ENCODE measurements at regions not wholly inside any gene's neighbourhood (a gene's known extent, or its start where the extent isn't known, plus 50 kb on each side); places are given as distances from the start of the nearest gene placed in this dataset.

- no peaks in the 10 kb centered on the region for H3K4me1 ChIP-seq
- TF ChIP-seq EP300 (IDR thresholded peaks at IDR 0.05): no peak
- TF ChIP-seq, protein P1, sequence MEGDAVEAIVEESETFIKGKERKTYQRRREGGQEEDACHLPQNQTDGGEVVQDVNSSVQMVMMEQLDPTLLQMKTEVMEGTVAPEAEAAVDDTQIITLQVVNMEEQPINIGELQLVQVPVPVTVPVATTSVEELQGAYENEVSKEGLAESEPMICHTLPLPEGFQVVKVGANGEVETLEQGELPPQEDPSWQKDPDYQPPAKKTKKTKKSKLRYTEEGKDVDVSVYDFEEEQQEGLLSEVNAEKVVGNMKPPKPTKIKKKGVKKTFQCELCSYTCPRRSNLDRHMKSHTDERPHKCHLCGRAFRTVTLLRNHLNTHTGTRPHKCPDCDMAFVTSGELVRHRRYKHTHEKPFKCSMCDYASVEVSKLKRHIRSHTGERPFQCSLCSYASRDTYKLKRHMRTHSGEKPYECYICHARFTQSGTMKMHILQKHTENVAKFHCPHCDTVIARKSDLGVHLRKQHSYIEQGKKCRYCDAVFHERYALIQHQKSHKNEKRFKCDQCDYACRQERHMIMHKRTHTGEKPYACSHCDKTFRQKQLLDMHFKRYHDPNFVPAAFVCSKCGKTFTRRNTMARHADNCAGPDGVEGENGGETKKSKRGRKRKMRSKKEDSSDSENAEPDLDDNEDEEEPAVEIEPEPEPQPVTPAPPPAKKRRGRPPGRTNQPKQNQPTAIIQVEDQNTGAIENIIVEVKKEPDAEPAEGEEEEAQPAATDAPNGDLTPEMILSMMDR (IDR thresholded peaks at IDR 0.05): no peak
Observed at GRCh38 chr7:46881507-46882127, 700.3 kb downstream of the TNS3 start.

GRCh38 chr7:46880508-46881196, 701.3 kb downstream of the TNS3 start:
- Histone ChIP-seq H3K27me3 (no peaks in the 10 kb centered on the region), H3K4me3 (no peak overlapping the region), H3K36me3 (no peaks in the 10 kb centered on the region), H3K4me1 (no peaks in the 10 kb centered on the region), H3K9me3 (no peaks in the 10 kb centered on the region), H3K27ac (no peak overlapping the region)
- no peak for DNase-seq (ENCODE audit: low spot score in 2 of 2)
- TF ChIP-seq POLR2A (IDR thresholded peaks at IDR 0.05) (no peak), EP300 (IDR thresholded peaks at IDR 0.05) (no peak)
- TF ChIP-seq, protein P1 (IDR thresholded peaks at IDR 0.05): no peak
- 82 to 86% methylated on average over 7 of the region's 7 CpGs for WGBS, 2 donors

More at GRCh38 chr7:46881507-46882127, 700.3 kb downstream of the TNS3 start:
- WGBS, 2 donors: 86 to 93% methylated on average over 6 of the region's 6 CpGs
- no peak for DNase-seq (ENCODE audit: low spot score in 2 of 2)
- Histone ChIP-seq H3K4me3 (no peak overlapping the region), H3K27ac (no peak overlapping the region), H3K27me3 (no peaks in the 10 kb centered on the region), H3K36me3 (no peaks in the 10 kb centered on the region), H3K9me3 (peaks cover 0 to 2% (median 0%) of the 10 kb centered on the region in 4 donors)

DNA sequence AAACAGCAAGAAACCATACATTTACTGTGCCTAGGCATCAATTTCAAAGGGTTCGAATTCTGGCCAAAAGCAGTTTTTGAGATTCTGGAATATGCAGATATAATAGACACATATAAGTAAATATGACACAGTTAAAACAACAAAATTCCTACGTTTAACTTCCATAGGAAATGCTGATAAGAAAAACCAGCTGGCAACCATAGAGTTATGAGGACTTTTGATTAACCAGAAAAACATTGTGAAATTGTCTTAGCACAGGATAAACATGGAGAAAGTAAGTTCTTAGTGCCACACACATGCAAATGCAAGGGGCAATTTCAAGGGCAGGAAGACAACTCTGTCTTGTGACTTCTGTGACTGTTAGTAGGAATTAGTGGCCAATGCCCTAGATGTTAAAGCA, 702.1 kb downstream of the TNS3 start:
- Histone ChIP-seq H3K9me3 (no peaks in the 10 kb centered on the region), H3K4me1 (no peaks in the 10 kb centered on the region), H3K27me3 (no peaks in the 10 kb centered on the region), H3K36me3 (no peaks in the 10 kb centered on the region), H3K4me3 (no peak overlapping the region), H3K27ac (no peak overlapping the region)
- WGBS, 2 donors: 72 to 83% methylated on average over 2 of the region's 2 CpGs
- no peak for DNase-seq (ENCODE audit: low spot score in 2 of 2)
- TF ChIP-seq, protein P1 (IDR thresholded peaks at IDR 0.05): no peak
- TF ChIP-seq POLR2A (IDR thresholded peaks at IDR 0.05): no peak
- no peak for TF ChIP-seq EP300 (IDR thresholded peaks at IDR 0.05)

- H3K27ac ChIP-seq: no peak overlapping the region
- no peak overlapping the region for H3K4me3 ChIP-seq
- no peaks in the 10 kb centered on the region for H3K9me3 ChIP-seq
- no peaks in the 10 kb centered on the region for H3K27me3 ChIP-seq
- DNase-seq (ENCODE audit: low spot score in 2 of 2): no peak
- WGBS, 2 donors: 81 to 89% methylated on average over 4 of the region's 4 CpGs
- TF ChIP-seq POLR2A (IDR thresholded peaks at IDR 0.05): no peak
- TF ChIP-seq, protein P1 (IDR thresholded peaks at IDR 0.05): no peak
- no peak for TF ChIP-seq EP300 (IDR thresholded peaks at IDR 0.05)
- H3K36me3 ChIP-seq: no peaks in the 10 kb centered on the region
- H3K4me1 ChIP-seq: no peaks in the 10 kb centered on the region
Observed at GRCh38 chr7:46871516-46871915, 710.4 kb downstream of the TNS3 start.

GRCh38 chr7:46864716-46865115, 717.2 kb downstream of the TNS3 start:
- no peaks in the 10 kb centered on the region for H3K36me3 ChIP-seq
- DNase-seq (ENCODE audit: low spot score in 2 of 2): no peak
- H3K27ac ChIP-seq: no peak overlapping the region
- 83 to 84% methylated on average over 4 of the region's 4 CpGs for WGBS, 2 donors
- H3K9me3 ChIP-seq: no peaks in the 10 kb centered on the region
- no peak overlapping the region for H3K4me3 ChIP-seq
- no peaks in the 10 kb centered on the region for H3K27me3 ChIP-seq
- H3K4me1 ChIP-seq: no peaks in the 10 kb centered on the region
- TF ChIP-seq, protein P1 (IDR thresholded peaks at IDR 0.05): no peak
- TF ChIP-seq POLR2A (IDR thresholded peaks at IDR 0.05): no peak
- no peak for TF ChIP-seq EP300 (IDR thresholded peaks at IDR 0.05)
